Left ventricle myocardium superior (tissue), 1 donor: ENCODE measurements at regions not wholly inside any gene's neighbourhood (a gene's known extent, or its start where the extent isn't known, plus 50 kb on each side); places are given as distances from the start of the nearest gene placed in this dataset.

Experiments
- ATAC-seq: fragments of 200-7000 bp; cut with Tn5 transposase; one replicate; pipeline ENCODE4 v1.9.1; 2020; ENCODE audit warnings: mild to moderate bottlenecking, moderate library complexity
- DNase-seq: peaks from one replicate; pipeline ENCODE4 v3.0.0-alpha.2; 2020
- intact Hi-C: fragments of 100-400 bp; cut with micrococcal nuclease; formaldehyde crosslinking; loops from one replicate; pipeline ENCODE4 v1.11.0; 2022
- donor health status: DM: no; HTN: yes; CAD: no; lungs with severe emphysema.

DNA sequence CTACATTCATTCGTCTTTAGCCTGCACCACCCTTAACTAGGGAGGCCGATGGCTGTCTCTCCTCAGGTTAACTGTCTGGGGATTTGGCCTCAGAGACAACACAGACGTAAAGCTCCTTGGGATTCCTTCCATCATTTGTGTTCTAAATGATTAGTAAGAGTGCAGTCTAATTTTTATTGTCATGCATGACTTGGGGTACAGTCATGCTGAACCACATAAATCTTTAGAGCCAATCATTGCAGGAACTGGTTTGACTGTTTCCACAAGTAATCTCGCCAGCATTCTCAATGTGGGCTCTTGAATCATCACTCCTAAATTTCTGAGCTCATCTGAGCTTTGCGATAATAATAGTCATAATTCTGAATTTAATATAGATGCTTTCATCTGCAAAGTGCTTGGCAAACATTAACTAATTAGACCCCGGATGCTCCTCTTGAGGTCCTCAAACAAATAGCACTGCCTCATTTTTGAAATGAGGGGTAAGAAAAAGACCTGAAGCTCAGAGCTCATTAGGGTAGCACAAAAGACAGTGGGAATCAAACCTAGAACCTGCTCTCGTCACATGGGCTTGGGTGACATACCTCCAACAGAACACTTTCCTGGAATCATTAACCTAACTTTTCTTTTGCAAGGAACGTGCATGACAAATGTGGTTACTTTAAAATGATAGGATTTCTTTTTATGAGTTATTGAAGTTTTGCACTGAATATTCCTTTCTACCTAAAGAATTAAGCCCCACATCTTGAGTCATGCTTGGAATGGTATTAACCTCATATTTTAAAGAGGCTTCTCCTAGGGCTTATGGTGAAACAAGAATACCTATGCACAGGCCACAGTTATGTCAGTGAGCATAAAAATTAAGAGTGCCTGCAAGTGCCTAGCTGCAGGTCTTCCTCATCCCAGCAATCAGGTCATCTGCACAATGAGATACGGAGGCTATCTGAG is 118.9 kb upstream of the NRP1 start:
- DNase-seq: no peak
- ATAC-seq: no peak
- intact Hi-C loops: no loop called here

DNA sequence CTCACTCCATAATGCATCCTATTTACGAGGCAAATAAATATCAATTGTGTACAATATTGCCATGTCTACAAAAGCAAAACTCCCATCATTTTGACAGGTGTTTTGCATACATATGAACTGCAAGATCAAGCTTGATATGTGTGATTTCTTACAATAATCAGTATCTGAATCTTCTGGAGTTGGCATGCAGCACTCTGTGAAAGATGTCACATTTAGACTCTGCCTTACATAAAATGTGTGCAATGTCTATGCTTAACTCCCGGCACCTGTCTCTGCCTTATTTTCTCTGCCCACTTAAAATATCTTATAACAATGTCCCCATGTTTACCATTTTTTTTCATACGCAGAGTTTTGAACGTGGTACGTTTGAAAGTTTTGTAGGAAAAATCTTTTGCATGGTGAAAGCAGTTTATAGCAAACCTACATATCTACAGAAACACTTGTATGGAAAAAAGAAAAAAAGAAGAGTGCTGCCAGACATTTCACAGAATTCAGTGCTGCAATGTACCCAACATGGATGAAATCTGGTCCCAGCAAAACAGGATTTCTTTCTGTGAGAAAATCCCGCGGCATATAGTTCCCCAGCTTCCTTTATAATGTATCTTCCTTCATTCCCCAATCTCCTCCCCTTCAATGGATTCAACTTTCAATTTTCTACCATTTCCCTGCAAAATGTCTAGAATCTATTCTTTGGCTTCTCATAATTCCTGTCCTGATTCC is 114.1 kb upstream of the NRP1 start:
- DNase-seq (no peak), ATAC-seq (no peak)
- intact Hi-C loops: no loop called here

DNA sequence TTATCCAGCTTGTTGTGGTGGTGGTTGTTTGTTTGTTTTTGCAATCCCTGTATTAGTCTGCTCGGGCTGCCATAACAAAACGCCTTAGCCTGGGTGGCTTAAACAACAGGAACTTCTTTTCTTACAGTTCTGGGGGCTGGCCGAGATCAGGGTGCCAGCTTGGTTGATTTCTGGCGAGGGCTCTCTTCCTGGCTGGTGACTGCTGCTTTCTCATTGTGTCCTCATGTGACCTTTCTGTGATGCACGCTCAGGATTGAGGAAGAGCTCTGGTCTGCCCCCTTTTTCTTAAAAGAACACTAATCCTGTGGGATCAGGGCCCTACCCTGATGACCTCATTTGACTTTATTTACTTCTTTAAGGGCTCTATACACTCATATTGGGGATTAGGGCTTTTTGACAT is 107.1 kb upstream of the NRP1 start:
- ATAC-seq (peak; percentile 67), DNase-seq (no peak)
- intact Hi-C loops: no loop called here

DNA sequence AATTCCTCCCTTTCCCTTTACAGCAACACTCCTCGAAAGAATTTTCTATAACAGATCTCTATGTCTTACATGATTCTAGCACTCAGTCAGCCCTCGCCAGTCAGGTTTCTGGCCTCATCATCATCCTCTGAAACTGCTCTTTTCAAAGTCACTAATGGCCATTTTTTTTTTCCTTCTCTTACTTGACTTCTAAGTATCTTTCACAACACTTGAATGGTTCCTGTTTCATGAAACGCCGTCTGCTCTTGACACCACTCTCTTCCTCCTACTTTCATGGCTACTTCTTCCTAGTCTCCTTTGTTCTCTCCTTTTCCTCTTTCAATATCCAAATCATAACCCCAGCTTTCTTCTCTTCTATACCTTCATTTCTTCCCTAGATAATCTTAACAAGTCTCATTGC is 100.5 kb upstream of the NRP1 start:
- no peak for ATAC-seq
- DNase-seq: no peak
- intact Hi-C loops: no loop called here

DNA sequence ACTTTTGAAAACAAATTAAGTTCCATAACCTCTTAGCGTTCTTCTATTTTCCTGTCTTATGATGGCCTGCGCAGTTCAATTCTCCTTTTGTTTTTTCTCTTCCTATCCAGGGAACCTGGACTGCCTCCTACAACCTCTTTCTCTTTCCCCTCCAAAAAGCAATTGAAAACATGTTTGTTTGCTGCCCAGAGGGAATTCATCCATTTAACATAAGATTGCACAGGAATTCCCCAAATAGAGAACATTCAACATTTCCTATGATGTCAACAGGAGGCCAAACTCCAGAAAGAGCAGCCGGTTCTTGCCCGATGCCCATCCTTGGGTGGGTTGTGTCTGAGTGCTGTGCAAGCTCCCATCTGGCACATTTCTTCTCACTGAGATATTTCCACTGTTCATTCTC is 94.2 kb upstream of the NRP1 start:
- no peak for DNase-seq
- intact Hi-C loops: no loop called here
- no peak for ATAC-seq

DNA sequence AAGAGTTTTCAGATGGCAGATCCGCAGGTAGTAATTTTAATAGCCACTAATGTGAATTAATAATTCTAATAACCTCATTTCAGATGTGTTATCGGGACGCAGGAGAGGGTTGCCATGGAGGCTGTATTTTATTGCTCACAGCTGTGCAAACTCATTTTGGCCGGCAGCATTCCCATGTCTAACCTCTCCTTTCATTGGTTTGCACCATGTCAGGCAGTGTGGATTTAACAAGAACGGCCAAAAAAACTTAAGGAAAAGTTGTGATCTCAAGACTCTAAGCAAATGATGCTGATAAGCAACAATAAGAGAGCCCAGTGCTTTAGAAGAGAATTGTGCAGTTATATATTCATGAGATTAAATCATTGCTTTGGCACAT is 88.7 kb upstream of the NRP1 start:
- DNase-seq: no peak
- intact Hi-C loops: no loop called here
- ATAC-seq: peak; percentile 82

DNA sequence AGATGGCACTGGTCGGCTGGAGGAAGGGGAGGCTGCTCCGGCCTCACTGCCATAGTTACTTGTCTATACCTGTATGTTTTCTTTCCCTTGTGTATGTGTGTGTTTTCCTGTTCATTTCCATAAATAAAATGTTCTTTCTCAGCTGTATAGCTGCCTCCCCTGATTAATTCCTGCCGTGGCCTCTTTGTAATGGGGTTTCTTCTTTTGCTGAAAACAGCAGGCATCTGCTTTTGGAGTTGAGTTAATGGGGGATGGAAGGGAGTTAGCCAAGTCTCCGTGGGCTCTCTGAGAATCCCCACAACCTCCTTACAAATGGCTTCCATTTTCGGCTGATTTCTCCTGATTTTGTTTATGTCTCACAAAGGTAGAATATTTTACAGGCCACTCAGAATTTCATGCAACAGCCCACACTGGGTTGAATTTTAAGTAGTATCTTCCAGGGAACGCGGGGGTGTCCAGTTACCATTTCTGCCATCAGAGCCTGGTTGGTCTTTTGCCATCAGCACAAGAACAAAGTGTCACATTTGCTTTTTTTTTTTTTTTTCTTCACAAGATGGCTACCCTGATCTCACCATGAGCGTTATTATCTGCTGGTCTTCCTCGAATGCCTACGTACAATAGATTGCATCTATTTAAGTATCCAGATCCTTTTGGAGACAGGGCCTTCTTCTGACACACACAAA is 88.1 kb upstream of the NRP1 start:
- DNase-seq (no peak), ATAC-seq (no peak)

DNA sequence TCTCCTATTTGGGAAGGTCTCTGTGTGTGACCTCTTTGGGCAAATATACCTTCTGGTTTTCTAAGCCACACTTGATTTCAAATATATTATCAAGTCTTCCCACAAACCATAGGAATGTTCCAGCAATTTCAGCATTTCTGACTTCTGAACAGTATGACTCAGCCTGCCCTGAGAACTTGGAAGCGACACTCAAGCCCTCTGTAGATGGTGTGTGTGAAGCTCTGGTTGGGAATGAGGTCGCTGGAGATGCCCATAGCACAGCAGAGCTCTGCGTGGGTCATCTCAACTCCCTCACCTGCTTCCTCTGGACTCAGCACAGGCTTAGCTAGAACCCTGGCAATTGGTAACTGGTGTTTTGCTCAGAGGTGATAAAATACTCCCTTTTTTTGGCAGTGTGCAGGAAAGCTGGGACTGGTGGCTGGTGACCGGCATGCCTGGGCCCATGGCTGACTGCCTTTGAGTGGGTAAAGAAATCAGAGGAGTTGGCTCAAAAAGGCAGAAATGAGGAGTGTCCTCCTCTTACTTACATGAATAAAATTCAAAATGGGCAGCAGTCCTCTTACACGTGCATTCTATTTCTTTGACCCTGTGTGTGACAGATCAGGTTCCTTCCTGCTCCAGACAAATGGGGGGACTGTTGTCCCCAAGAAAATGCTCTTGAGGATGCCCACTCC is 87.5 kb upstream of the NRP1 start:
- ATAC-seq (peak; percentile 87), DNase-seq (no peak)
- intact Hi-C loops: no loop called here

More for the DNA sequence above, 88.1 kb upstream of the NRP1 start:
- intact Hi-C loops: no loop called here

DNA sequence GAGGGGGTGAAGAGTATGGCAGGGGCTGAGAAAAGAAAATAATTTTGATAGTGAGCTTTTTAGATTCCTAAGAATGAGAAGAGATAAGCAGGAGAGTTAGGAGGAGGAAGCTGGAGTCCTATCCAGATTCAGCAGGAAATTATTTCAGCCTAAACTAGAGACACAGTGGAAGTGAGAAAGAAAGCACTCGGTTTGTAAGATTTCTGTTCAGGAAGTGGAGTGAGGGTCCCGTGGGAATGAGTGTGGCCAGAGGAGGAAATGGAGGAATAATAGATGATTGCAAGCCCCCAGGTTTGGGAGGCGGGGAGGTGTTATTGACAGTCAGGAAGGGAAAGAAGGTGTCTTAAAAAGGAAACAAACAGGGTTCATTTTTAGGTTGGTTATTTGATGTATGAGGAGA is 84.8 kb upstream of the NRP1 start:
- DNase-seq (no peak), ATAC-seq (no peak)
- intact Hi-C loops: no loop called here

DNA sequence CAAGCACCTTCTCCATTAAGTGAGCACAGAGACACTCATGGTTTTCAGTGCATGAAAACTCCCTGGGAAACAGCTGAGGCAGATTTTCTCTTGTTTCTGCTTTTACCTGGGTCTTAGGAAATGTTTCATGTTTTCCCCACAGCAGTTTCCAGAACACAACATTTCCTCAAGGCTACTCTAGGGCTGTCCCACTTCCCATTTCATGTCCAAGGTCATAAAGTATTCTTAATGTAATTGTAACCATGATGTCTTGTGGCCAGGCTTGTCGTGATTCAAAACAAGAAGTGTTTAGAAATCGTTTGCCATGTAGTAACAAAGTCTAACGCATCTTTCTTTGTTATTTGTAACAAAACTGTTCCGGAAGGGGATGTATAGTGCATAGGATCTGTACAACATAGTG is 83.8 kb upstream of the NRP1 start:
- DNase-seq: no peak
- intact Hi-C loops: no loop called here
- ATAC-seq: no peak

DNA sequence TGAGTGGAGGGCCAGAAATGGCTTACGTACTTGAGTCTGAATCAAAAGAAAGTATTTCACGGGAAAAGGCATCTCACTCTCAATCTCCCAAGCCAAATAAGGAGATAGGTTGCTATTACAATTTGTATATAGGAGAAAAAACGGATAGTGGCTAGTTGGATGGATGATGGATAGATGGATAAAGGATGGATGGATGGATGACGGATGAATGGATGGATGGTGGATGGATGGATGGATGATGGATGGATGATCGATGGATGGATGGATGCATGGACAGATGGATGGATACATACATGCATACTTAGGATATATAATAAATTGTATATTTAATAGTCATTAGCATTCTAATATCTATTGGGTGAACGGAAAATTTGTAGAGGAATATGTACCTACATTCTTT is 82.2 kb upstream of the NRP1 start:
- intact Hi-C loops: no loop called here
- DNase-seq (no peak), ATAC-seq (no peak)

DNA sequence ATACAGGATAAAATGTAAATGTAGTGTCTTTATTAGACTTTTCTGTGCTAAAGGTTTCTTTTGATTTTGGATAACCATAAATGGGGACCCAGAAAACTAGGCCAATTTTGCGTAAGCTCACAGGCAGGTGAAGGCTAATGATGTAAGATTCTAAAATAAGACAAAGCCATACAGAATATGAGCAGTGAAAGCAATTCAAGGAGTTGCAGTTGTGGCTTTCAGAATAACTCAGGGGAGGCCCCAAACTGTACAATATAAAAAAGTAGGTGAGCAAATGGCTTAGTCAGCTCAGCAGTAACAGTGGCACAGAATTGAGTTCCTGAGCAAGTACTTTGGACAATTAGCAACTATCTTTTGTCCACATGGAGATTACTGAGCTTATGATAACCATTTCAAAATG is 81.7 kb upstream of the NRP1 start:
- ATAC-seq: no peak
- no peak for DNase-seq
- intact Hi-C loops: no loop called here

DNA sequence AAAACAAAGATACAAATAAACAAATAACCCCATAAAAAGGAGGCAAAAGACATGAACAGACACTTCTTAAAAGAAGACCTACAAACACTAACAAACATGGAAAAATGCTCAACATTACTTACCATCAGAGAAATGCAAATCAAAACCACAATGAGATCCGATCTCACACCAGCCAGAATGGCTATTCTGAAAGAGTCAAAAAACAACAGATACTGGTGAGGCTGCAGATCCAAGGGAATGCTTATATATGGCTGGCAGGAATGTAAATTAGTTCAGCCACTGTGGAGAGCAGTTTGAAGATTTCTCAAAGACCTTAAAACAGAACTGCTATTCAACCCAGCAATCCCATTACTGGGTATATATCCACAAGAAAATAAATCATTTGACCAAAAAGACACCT is 80.4 kb upstream of the NRP1 start:
- ATAC-seq (no peak), DNase-seq (no peak)
- intact Hi-C loops: no loop called here

DNA sequence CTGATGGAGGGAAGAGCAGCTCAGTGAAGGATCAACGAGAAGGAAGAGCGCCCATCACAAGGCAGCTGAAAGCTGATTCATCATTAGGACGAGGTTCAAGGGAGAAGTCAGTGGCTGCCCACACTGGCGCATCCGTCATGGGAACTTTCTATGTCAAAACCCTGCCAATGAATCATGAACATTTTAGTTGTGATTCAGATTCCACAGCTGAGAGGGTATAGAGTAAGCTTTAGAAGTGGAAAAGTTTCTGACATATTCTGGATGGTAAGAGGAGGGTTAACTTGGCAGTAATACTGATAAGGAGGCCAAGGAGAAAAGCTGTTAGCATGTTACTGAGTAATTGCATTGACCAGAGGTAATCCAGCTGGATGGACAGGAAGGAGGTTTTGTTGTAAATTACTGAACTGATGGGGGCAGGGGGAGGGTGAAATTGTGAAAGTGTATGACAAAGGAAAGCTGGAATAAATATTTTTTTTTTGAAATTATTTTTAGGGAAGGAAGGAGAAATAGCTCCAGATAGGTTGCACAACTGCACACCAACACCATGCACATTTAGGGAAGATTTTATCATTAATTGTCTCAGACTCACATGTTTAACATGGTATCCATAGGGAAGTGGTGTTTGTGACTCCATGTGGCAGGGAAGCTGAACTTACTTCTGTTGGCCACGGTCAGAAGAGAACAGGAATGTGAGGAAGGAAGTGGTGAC is 78.3 kb upstream of the NRP1 start:
- peak; percentile 38 for DNase-seq
- intact Hi-C loops: no loop called here

DNA sequence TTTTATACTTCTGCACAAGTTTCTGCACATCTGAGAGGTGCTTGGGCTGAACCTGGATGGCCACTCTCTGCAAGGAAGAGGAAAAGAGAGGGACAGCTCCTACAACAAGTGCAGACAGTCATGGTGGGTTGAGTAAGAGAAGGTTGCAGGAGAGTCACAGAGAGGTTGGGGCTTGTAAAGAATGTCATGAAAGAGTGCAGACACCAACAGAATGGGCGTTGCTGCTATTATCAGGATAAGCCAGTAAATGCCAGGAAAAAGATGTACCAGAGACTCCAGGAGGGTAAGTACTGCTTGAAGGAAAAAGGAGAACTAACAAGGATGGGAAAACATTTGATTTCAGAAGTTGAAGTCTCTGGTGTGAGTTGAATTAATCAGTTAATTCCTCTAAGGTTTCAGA is 77.8 kb upstream of the NRP1 start:
- ATAC-seq (no peak), DNase-seq (no peak)
- intact Hi-C loops: no loop called here

More for the DNA sequence above, 78.3 kb upstream of the NRP1 start:
- peak; percentile 80 for ATAC-seq

DNA sequence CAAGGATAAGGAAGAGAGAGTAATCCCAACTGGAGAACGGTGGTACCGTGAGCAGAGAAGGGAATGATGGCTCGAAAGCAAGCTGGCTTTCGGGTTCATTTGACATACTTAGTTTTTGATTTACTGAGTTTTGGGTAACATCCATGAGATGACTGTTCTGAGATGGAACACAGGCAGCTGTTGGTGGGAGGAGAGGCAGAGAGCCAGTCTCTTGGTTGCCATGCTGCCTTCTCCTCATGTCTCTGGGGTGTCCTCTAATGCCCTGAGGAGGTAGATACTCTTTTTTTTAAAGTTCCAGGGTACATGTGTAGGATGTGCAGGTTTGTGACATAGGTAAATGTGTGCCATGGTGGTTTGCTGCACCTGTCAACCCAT is 76.4 kb upstream of the NRP1 start:
- intact Hi-C loops: no loop called here
- no peak for DNase-seq
- no peak for ATAC-seq

DNA sequence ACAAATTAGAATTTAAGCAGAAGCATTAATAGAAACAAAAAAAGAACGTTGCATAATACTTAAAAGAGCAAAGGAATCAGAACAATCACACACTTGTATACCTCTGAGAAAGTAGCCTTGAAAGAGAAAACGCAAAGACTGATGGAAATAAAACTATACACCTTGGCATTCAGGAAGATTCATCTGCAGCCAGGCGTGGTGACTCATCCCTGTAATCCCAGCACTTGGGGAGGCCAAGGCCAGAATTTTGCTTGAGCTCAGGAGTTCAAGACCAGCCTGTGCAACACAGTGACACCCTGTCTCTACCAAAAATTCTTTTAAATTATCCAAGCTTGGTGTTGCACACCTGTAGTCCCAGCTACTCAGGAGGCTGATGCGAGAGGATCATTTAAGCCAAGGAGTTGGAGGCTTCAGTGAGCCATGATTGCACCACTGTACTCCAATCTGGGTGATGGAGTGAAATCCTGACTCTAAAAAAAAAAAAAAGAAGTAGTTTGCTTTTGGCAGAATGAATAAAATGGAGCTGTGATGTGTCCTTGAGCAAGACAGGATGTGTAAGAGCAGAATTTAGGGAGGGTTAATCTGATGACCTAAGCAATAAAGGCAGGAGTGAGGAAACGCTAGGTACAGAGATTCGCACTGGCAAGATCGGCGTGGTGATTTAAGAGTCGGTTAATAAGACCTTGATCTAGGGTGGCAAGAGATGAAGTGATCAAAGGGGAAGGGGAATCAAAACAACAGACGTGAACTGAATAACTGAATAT is 75.8 kb upstream of the NRP1 start:
- intact Hi-C loops: no loop called here
- no peak for DNase-seq
- no peak for ATAC-seq

DNA sequence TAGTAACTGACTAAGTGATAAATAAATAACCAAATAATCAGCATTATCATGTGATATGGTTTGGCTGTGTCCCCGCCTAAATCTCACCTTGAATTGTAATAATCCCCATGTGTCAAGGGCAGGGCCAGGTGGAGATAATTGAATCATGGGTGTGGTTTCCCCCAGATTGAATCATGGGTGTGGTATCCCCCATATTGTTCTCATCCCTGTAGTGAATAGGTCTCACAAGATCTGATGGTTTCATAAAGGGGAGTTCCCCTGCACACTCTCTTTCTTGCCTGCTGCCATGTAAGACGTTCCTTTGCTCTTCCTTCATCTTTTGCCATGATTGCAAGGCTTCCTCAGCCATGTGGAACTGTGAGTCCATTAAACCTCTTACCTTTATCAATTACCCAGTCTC is 72.1 kb upstream of the NRP1 start:
- intact Hi-C loops: no loop called here
- no peak for ATAC-seq
- DNase-seq: no peak
